IMR-90 (cell line): ENCODE measurements at regions not wholly inside any gene's neighbourhood (a gene's known extent, or its start where the extent isn't known, plus 50 kb on each side); places are given as distances from the start of the nearest gene placed in this dataset.

Experiments
- ATAC-seq: fragments of 200-7000 bp; cut with Tn5 transposase; 2 replicates; pipeline ENCODE4 v1.9.1; 2020; ENCODE audit warnings: low read depth, mild to moderate bottlenecking, moderate library complexity
- BruUV-seq: library from RNA; stranded (reverse); fragments of 400-500 nt; replicated peaks from 2 replicates; lab custom pipeline; 2021; lab: Mats Ljungman, UMichigan
- CTCF ChIA-PET: fragments of 300-600 bp; formaldehyde crosslinking; extraction: SDS; loops from one replicate; lab custom pipeline; 2021; ENCODE audit warnings: antibody characterized with exemption; lab: Yijun Ruan, JAX
- POLR2A ChIA-PET: fragments of 300-600 bp; sonication (Branson Sonifier 250); formaldehyde crosslinking; loops from one replicate; lab custom pipeline; 2022; ENCODE audit warnings: antibody characterized with exemption; ENCODE audit not compliant: unreplicated experiment; lab: Charles Lee
- DNase-seq: peaks from one replicate; pipeline ENCODE4 v3.0.0; 2013
- H2AFZ ChIP-seq: replicated peaks from 2 replicates; pipeline ENCODE3; 2013; ENCODE audit warnings: low read length, mild to moderate bottlenecking; ENCODE audit not compliant: poor library complexity
- H2AK5ac ChIP-seq: 2 replicates; pipeline ENCODE4 v1.6.1; 2013; ENCODE audit warnings: low read depth, low read length, inconsistent platforms
- H2AK9ac ChIP-seq: replicated peaks from 2 replicates; pipeline ENCODE3; 2013; ENCODE audit warnings: mild to moderate bottlenecking, low read depth, low read length, moderate library complexity; ENCODE audit not compliant: poor library complexity
- H2BK120ac ChIP-seq: 2 replicates; pipeline ENCODE4 v1.6.1; 2013; ENCODE audit warnings: low read depth, low read length, inconsistent platforms
- H2BK15ac ChIP-seq: 3 replicates; pipeline ENCODE4 v1.6.1; 2013; ENCODE audit warnings: low read depth, low read length, inconsistent platforms
- H2BK20ac ChIP-seq: 2 replicates; pipeline ENCODE4 v1.6.1; 2013; ENCODE audit warnings: low read depth, mild to moderate bottlenecking, inconsistent platforms, low read length, moderate library complexity
- H2BK5ac ChIP-seq: 2 replicates; pipeline ENCODE4 v1.6.1; 2013; ENCODE audit warnings: mild to moderate bottlenecking, low read depth, low read length, inconsistent platforms; ENCODE audit not compliant: poor library complexity, severe bottlenecking
- H3K14ac ChIP-seq: replicated peaks from 2 replicates; pipeline ENCODE4 v1.6.1; 2013; ENCODE audit warnings: low read depth, low read length, inconsistent platforms
- H3K18ac ChIP-seq: 2 replicates; pipeline ENCODE4 v1.6.1; 2013; ENCODE audit warnings: low read depth, low read length, control low read depth
- H3K23ac ChIP-seq: 2 replicates; pipeline ENCODE4 v1.6.1; 2013; ENCODE audit warnings: low read depth, low read length, inconsistent platforms
- H3K27ac ChIP-seq: 2 replicates; pipeline ENCODE4 v1.5.1; 2013; ENCODE audit warnings: mild to moderate bottlenecking, control low read depth, low read length; ENCODE audit not compliant: insufficient read depth
- H3K27me3 ChIP-seq: 2 replicates; pipeline ENCODE4 v1.6.1; 2013; ENCODE audit warnings: low read length; ENCODE audit not compliant: control insufficient read depth, insufficient read depth
- H3K36me3 ChIP-seq: 2 replicates; pipeline ENCODE4 v1.6.1; 2013; ENCODE audit warnings: low read length, mixed read lengths; ENCODE audit not compliant: control insufficient read depth, insufficient read depth
- H3K4ac ChIP-seq: 2 replicates; pipeline ENCODE4 v1.6.1; 2013; ENCODE audit warnings: low read depth, low read length, inconsistent platforms
- H3K4me1 ChIP-seq: 2 replicates; pipeline ENCODE4 v1.6.1; 2013; ENCODE audit warnings: low read length, mixed read lengths; ENCODE audit not compliant: control insufficient read depth, insufficient read depth
- H3K4me2 ChIP-seq: 2 replicates; pipeline ENCODE4 v1.6.1; 2013; ENCODE audit warnings: low read depth, mild to moderate bottlenecking, control low read depth, low read length, moderate library complexity
- H3K4me3 ChIP-seq: 2 replicates; pipeline ENCODE4 v1.5.1; 2013; ENCODE audit warnings: low read depth, mild to moderate bottlenecking, control low read depth, low read length, moderate library complexity; ENCODE audit not compliant: insufficient read depth
- H3K56ac ChIP-seq: 2 replicates; pipeline ENCODE4 v1.6.1; 2013; ENCODE audit warnings: low read length, inconsistent platforms; ENCODE audit not compliant: insufficient read depth; ENCODE audit errors: extremely low read depth
- H3K79me1 ChIP-seq, 2 experiments: 2 replicates each; pipeline ENCODE4 v1.6.1; 2013; ENCODE audit warnings: low read length in 2 of 2, inconsistent platforms in 1 of 2, low read depth in 1 of 2
- H3K9ac ChIP-seq: 2 replicates; pipeline ENCODE4 v1.6.1; 2013; ENCODE audit warnings: low read depth, low read length, control low read depth
- H3K9me1 ChIP-seq: 2 replicates; pipeline ENCODE4 v1.6.1; 2013; ENCODE audit warnings: low read length, inconsistent platforms; ENCODE audit not compliant: insufficient read depth
- H3K9me3 ChIP-seq: 2 replicates; pipeline ENCODE4 v1.6.1; 2013; ENCODE audit warnings: low read length; ENCODE audit not compliant: control insufficient read depth, insufficient read depth
- H4K20me1 ChIP-seq: 2 replicates; pipeline ENCODE4 v1.6.1; 2013; ENCODE audit warnings: low read length, inconsistent platforms; ENCODE audit not compliant: insufficient read depth
- H4K5ac ChIP-seq: 2 replicates; pipeline ENCODE4 v1.6.1; 2013; ENCODE audit warnings: mild to moderate bottlenecking, low read depth, low read length, control low read depth
- H4K8ac ChIP-seq, 2 experiments: 2 replicates each; pipeline ENCODE4 v1.6.1; 2013; ENCODE audit warnings: low read depth in 2 of 2, low read length in 2 of 2, control low read depth in 1 of 2, inconsistent platforms in 1 of 2
- H4K91ac ChIP-seq: 2 replicates; pipeline ENCODE4 v1.6.1; 2013; ENCODE audit warnings: low read depth, low read length, inconsistent platforms; ENCODE audit not compliant: insufficient read depth
- RCOR1 ChIP-seq: IDR thresholded peaks from 2 replicates; pipeline ENCODE4 v1.6.1; 2012; ENCODE audit warnings: mild to moderate bottlenecking, low read length, improper control_type of control experiment; ENCODE audit not compliant: insufficient replicate concordance
- SMC3 ChIP-seq: fragments of 150-350 bp; IDR thresholded peaks from 2 replicates; pipeline ENCODE4 v1.6.1; 2016; ENCODE audit warnings: low read depth, mild to moderate bottlenecking, antibody characterized with exemption, low read length, moderate library complexity
- WGBS, 2 experiments: methylation state at CpG; one replicate each; pipeline versions ENCODE4 v1.1.5 to v1.1.7; 2013; ENCODE audit warnings: missing lambda C conversion rate in 2 of 2; ENCODE audit not compliant: insufficient read length in 1 of 2; ENCODE audit errors: extremely low coverage in 2 of 2; 5-methylcytosine and 5-hydroxymethylcytosine counted together
- dilution Hi-C: fragments of 300-500 bp; cut with HindIII; formaldehyde crosslinking; loops from one replicate; pipeline ENCODE4 v1.14.3; 2018; ENCODE audit warnings: low sequenced_read_pairs; ENCODE audit not compliant: unreplicated experiment
- in situ Hi-C: fragments of 300-500 bp; cut with MboI; formaldehyde crosslinking; loops from 3 replicates; pipeline ENCODE4 v1.14.3; 2019; ENCODE audit warnings: low sequenced_read_pairs, inconsistent platforms, mixed read lengths
- intact Hi-C: fragments of 100-400 bp; cut with micrococcal nuclease; formaldehyde crosslinking; loops from 2 replicates; pipeline ENCODE4 v1.10.0; 2022

DNA sequence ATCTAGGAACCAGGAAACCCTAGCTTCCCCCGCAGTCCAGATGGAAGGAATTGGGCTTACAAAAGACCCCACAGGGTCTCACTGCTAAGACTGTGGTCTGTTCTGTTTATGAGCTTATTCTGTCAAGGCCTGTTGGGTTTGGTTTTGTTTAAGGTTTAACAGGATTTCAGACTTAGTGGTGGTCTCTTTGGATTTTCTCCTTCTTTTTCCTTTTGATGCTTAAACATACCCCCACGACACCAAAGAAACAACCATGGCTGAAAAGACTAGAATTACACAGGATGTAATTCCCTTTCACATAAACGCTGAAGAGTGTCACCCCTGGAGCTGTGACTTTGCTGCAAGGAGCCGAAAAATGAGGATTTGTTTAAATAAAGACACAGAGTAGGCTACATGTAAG is 408.6 kb downstream of the PREX1 start:
- H3K4me2 ChIP-seq: no peak overlapping the region
- no peak overlapping the region for H4K8ac ChIP-seq
- no peaks in the 10 kb centered on the region for H3K27me3 ChIP-seq
- H2AFZ ChIP-seq: no peak overlapping the region
- H3K27ac ChIP-seq: no peak overlapping the region
- no peak overlapping the region for H2BK120ac ChIP-seq
- no TSS peak for BruUV-seq
- TF ChIP-seq RCOR1: no peak
- no peak for TF ChIP-seq SMC3
- no peaks in the 10 kb centered on the region for H3K9me3 ChIP-seq
- no peak overlapping the region for H4K91ac ChIP-seq
- no peak overlapping the region for H2BK20ac ChIP-seq
- H4K20me1 ChIP-seq: no peaks in the 10 kb centered on the region
- H3K14ac ChIP-seq: no peak overlapping the region
- H3K4me1 ChIP-seq: no peaks in the 10 kb centered on the region
- H3K18ac ChIP-seq: no peak overlapping the region
- no peaks in the 10 kb centered on the region for H3K36me3 ChIP-seq
- H2BK5ac ChIP-seq: no peak overlapping the region
- no peaks in the 10 kb centered on the region for H3K79me1 ChIP-seq
- in situ Hi-C loops: no loop called here
- CTCF ChIA-PET: interaction anchor here (0.6 kb wide), 1 partner anchor 1898 kb away, joined by 4 read pairs; no protein-coding TSS in a partner anchor
- POLR2A ChIA-PET: no interaction called here
- no peaks in the 10 kb centered on the region for H3K9me1 ChIP-seq
- WGBS, 2 experiments: 20% methylated on average over 1 of the region's 4 CpGs; no CpG with 5 or more reads in 1 of the 2 experiments
- no peak overlapping the region for H3K56ac ChIP-seq
- H3K4ac ChIP-seq: no peak overlapping the region
- no peak overlapping the region for H2BK15ac ChIP-seq
- dilution Hi-C loops: no loop called here
- no peak overlapping the region for H2AK9ac ChIP-seq
- no peak overlapping the region for H2AK5ac ChIP-seq
- H3K9ac ChIP-seq: no peak overlapping the region
- H3K23ac ChIP-seq: no peak overlapping the region
- ATAC-seq (no peak), DNase-seq (no peak)
- no peak overlapping the region for H4K5ac ChIP-seq
- intact Hi-C loops: no loop called here
- no peak overlapping the region for H3K4me3 ChIP-seq
